ENCODE measurements at regions not wholly inside any gene's neighbourhood (a gene's known extent, or its start where the extent isn't known, plus 50 kb on each side); places are given as distances from the start of the nearest gene placed in this dataset.

DNA sequence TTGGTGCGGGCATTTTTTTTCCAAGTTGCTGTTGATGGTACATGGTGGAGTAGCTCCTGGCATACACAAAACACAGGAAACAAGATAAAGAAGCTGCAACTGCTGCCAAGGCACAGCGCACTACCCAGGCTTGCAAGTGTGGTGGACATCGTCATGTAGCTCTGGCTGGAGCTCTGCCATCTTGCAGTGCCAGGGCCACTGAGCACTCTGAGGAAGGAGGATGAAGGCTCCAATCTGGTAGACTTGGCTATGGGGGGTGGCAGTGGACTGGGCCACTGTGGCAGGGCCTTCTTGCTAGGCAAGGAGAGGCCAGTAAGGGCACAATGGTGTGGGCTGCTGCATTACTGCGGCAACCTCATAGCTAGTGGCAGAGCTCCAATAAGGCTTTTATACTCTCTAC, 263.5 kb downstream of the CENPW start:
- no peaks in the 10 kb centered on the region for H3K36me3 Mint-ChIP-seq
- no peaks in the 10 kb centered on the region for H3K27me3 Mint-ChIP-seq
- H3K4me3 Mint-ChIP-seq, result no peak overlapping the region
- no peaks in the 10 kb centered on the region for H3K4me1 Mint-ChIP-seq (ENCODE audit: unreplicated experiment)
- DNase-seq (ENCODE audit: extremely low spot score, unreplicated experiment), result no peak
- no peaks in the 10 kb centered on the region for H3K9me3 Mint-ChIP-seq
- no peak overlapping the region for H3K27ac Mint-ChIP-seq
- TF ChIP-seq, protein P1, sequence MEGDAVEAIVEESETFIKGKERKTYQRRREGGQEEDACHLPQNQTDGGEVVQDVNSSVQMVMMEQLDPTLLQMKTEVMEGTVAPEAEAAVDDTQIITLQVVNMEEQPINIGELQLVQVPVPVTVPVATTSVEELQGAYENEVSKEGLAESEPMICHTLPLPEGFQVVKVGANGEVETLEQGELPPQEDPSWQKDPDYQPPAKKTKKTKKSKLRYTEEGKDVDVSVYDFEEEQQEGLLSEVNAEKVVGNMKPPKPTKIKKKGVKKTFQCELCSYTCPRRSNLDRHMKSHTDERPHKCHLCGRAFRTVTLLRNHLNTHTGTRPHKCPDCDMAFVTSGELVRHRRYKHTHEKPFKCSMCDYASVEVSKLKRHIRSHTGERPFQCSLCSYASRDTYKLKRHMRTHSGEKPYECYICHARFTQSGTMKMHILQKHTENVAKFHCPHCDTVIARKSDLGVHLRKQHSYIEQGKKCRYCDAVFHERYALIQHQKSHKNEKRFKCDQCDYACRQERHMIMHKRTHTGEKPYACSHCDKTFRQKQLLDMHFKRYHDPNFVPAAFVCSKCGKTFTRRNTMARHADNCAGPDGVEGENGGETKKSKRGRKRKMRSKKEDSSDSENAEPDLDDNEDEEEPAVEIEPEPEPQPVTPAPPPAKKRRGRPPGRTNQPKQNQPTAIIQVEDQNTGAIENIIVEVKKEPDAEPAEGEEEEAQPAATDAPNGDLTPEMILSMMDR (conservative IDR thresholded peaks at IDR 0.05), result no peak

DNA sequence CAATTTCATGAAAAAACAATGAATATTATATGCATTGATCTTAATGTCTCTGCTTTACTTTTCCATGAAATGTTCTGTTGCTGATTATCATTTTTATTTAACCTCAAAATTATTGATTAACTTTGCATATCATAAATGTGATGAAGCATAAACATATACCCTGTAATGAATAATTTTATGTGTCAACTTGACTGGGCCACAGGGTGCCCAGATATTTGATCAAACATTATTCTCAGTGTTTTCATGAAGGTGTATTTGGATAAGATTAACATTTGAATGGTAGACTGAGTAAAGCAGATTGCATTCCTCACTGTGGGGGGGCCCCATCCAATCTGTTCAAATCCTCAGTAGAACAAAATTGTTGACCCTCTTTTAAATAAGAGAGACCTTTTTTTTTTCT, 265.2 kb downstream of the CENPW start:
- Mint-ChIP-seq H3K4me1 (ENCODE audit: unreplicated experiment) (no peaks in the 10 kb centered on the region), H3K36me3 (no peaks in the 10 kb centered on the region), H3K27ac (no peak overlapping the region), H3K27me3 (no peaks in the 10 kb centered on the region), H3K9me3 (no peaks in the 10 kb centered on the region), H3K4me3 (no peak overlapping the region)
- TF ChIP-seq, protein P1 (conservative IDR thresholded peaks at IDR 0.05), result no peak
- DNase-seq (ENCODE audit: extremely low spot score, unreplicated experiment), result no peak

DNA sequence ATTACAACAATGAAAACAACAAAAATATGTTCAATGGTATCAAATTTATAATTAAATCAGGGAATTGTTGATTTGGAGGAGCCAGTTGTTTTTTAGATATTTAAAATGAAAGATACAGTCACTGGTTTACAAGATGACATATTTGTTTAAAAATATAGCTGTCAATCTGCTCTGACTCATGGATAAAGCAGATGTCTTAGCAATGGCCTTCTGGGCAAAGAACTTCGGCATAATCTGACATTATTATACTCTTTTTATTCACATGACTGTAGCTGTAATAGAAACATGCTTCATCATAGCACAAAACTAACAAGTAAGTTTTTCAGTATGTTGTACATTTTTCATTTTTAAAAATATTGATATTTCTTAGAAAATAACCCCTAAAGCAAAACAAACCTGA, 267.4 kb downstream of the CENPW start:
- TF ChIP-seq, protein P1 (conservative IDR thresholded peaks at IDR 0.05), result no peak

DNA sequence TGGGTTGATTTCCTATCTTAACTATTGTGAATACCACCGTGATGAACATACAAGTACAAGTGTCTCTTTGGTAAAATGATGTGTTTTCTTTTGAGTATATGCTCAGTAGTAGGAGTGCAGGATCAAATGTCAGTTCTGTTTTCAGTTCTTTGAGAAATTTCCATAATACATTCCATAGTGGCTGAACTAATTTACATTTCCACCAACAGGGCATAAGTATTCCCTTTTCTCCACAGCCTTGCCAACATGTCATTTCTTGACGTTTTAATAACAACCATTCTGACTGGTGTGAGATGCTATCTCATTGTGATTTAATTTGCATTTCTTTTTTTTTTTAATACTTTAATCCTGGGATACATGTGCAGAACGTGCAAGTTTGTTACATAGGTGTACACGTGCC, 268.8 kb downstream of the CENPW start:
- DNase-seq (ENCODE audit: extremely low spot score, unreplicated experiment), result no peak
- TF ChIP-seq, protein P1 (conservative IDR thresholded peaks at IDR 0.05), result no peak
- Mint-ChIP-seq H3K27me3 (peaks cover 5% of the 10 kb centered on the region), H3K4me1 (ENCODE audit: unreplicated experiment) (no peaks in the 10 kb centered on the region), H3K27ac (no peak overlapping the region), H3K36me3 (peaks cover 3% of the 10 kb centered on the region), H3K4me3 (no peak overlapping the region), H3K9me3 (peaks cover 12% of the 10 kb centered on the region)

More for the DNA sequence above, 267.4 kb downstream of the CENPW start:
- peaks cover 5% of the 10 kb centered on the region for H3K27me3 Mint-ChIP-seq
- H3K36me3 Mint-ChIP-seq, result no peaks in the 10 kb centered on the region
- no peak overlapping the region for H3K4me3 Mint-ChIP-seq
- DNase-seq (ENCODE audit: extremely low spot score, unreplicated experiment), result no peak
- no peak overlapping the region for H3K27ac Mint-ChIP-seq
- peaks cover 6% of the 10 kb centered on the region for H3K9me3 Mint-ChIP-seq
- H3K4me1 Mint-ChIP-seq (ENCODE audit: unreplicated experiment), result no peaks in the 10 kb centered on the region

DNA sequence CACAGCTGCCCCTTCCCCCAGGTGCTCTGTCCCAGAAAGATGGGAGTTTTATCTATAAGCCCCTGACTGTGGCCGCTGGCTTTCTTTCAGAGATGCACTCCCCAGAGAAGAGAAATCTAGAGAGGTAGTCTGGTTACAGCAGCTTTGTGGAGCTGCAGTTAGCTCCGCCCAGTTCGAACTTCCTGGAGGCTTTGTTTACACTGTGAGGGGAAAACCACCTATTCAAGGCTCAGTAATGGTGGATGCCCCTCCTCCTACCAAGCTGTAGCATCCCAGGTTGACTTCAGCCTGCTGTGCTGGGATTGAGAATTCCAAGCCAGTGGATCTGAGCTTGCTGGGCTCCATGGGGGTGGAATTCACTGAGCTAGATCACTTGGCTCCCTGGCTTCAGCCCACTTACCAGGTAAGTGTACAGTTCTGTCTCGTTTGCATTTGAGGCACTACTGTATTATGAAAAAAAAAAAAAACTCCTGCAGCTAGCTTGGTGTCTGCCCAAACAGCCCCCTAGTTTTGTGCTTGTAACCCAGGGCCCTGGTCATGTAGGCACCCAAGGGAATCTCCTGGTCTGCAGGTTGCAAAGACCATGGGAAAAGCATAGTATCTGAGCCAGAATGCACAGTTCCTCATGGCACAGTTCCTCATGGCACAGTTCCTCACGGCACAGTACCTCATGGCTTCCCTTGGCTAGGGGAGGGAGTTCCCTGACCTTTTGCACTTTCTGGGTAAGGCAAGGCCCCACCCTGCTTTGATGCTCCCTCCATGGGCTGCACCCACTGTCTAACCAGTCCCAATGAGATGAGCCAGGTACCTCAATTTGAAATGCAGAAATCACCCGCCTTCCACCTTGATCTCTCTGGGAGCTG, 275.0 kb downstream of the CENPW start:
- Mint-ChIP-seq H3K4me1 (ENCODE audit: unreplicated experiment) (no peaks in the 10 kb centered on the region), H3K4me3 (no peak overlapping the region), H3K36me3 (peaks cover 5% of the 10 kb centered on the region), H3K27me3 (peaks cover 5% of the 10 kb centered on the region), H3K9me3 (peaks cover 14% of the 10 kb centered on the region), H3K27ac (no peak overlapping the region)
- TF ChIP-seq, protein P1 (conservative IDR thresholded peaks at IDR 0.05), result no peak
- DNase-seq (ENCODE audit: extremely low spot score, unreplicated experiment), result no peak

Data from type B pancreatic cell (in vitro differentiated cells).